Stimulated activated CD8-positive, alpha-beta memory T cell treated with anti-CD3 and anti-CD28 coated beads, Interleukin-12 subunit alpha, Interleukin-12 subunit beta, amount 100 ng/mL, for 4 hours (primary cell): ENCODE measurements at regions not wholly inside any gene's neighbourhood (a gene's known extent, or its start where the extent isn't known, plus 50 kb on each side); places are given as distances from the start of the nearest gene placed in this dataset.
"Not testable (repeated sequence)": the region's sequence is repeated elsewhere in the genome, so short reads cannot be mapped to it uniquely, and the experiment has no call there.

Source experiments
- DNase-seq: peaks from one replicate; pipeline ENCODE4 v3.0.0-alpha.2; 2020; ENCODE audit warnings: low read depth

- no peak for DNase-seq
These were observed 187.3 kb upstream of the TLE4 start for GRCh38 chr9:79384501-79384900.

- no peak for DNase-seq
These were observed 184.5 kb upstream of the TLE4 start for GRCh38 chr9:79387101-79387835.

GRCh38 chr9:79390077-79390698 lies 181.6 kb upstream of the TLE4 start:
- DNase-seq, result no peak

GRCh38 chr9:79390781-79391770 lies 180.7 kb upstream of the TLE4 start:
- DNase-seq, result no peak

GRCh38 chr9:79395228-79395627 lies 176.5 kb upstream of the TLE4 start:
- no peak for DNase-seq

GRCh38 chr9:79395755-79396154 lies 176.0 kb upstream of the TLE4 start:
- DNase-seq, result no peak

- no peak for DNase-seq
These were observed 175.6 kb upstream of the TLE4 start for GRCh38 chr9:79396168-79396567.

GRCh38 chr9:79403495-79403894 lies 168.3 kb upstream of the TLE4 start:
- no peak for DNase-seq

GRCh38 chr9:79408200-79408599 lies 163.6 kb upstream of the TLE4 start:
- DNase-seq, result no peak

- DNase-seq, result no peak
These were observed 163.1 kb upstream of the TLE4 start for GRCh38 chr9:79408617-79409016.

GRCh38 chr9:79409182-79409823 lies 162.5 kb upstream of the TLE4 start:
- DNase-seq, result no peak

- DNase-seq, result no peak
These were observed 145.9 kb upstream of the TLE4 start for GRCh38 chr9:79425840-79426239.

GRCh38 chr9:79428422-79428821 lies 143.3 kb upstream of the TLE4 start:
- DNase-seq, result no peak

- DNase-seq, result no peak
These were observed 141.1 kb upstream of the TLE4 start for GRCh38 chr9:79430619-79431018.

- no peak for DNase-seq
These were observed 140.6 kb upstream of the TLE4 start for GRCh38 chr9:79431019-79431679.

- no peak for DNase-seq
These were observed 139.3 kb upstream of the TLE4 start for GRCh38 chr9:79432485-79432884.

GRCh38 chr9:79433703-79434102 lies 138.1 kb upstream of the TLE4 start:
- DNase-seq, result no peak

- DNase-seq, result not testable (repeated sequence)
These were observed 132.5 kb upstream of the TLE4 start for GRCh38 chr9:79439221-79439620.

GRCh38 chr9:79446523-79447307 lies 125.0 kb upstream of the TLE4 start:
- DNase-seq, result no peak

- DNase-seq, result no peak
These were observed 124.5 kb upstream of the TLE4 start for GRCh38 chr9:79447308-79447605.

GRCh38 chr9:79447762-79448161 lies 124.0 kb upstream of the TLE4 start:
- DNase-seq, result no peak
